GM12891 (cell line): ENCODE measurements at regions not wholly inside any gene's neighbourhood (a gene's known extent, or its start where the extent isn't known, plus 50 kb on each side); places are given as distances from the start of the nearest gene placed in this dataset.

Experiments
- DNase-seq: peaks from one replicate; pipeline ENCODE4 v3.0.0; 2011; ENCODE audit warnings: low spot score; ENCODE audit not compliant: insufficient read length
- FAIRE-seq: peaks from 2 replicates; lab custom pipeline; 2011; peaks lifted over from hg19 to GRCh38; lab: Jason Lieb, UNC
- PAX5 ChIP-seq: IDR thresholded peaks from 2 replicates; pipeline ENCODE4 v1.6.1; 2011; ENCODE audit warnings: low read length, moderate library complexity, mild to moderate bottlenecking; ENCODE audit not compliant: insufficient read depth, severe bottlenecking
- POLR2A ChIP-seq: IDR thresholded peaks from 2 replicates; pipeline ENCODE4 v1.6.1; 2011; ENCODE audit warnings: low read depth, low read length, control low read depth
- POLR2AphosphoS5 ChIP-seq: IDR thresholded peaks from 2 replicates; pipeline ENCODE4 v1.6.1; 2011; ENCODE audit warnings: low read depth, low read length, control low read depth
- POU2F2 ChIP-seq: IDR thresholded peaks from 2 replicates; pipeline ENCODE4 v1.6.1; 2011; ENCODE audit warnings: low read depth, mild to moderate bottlenecking, control low read depth, low read length, moderate library complexity
- SPI1 ChIP-seq: IDR thresholded peaks from 2 replicates; pipeline ENCODE4 v1.6.1; 2011; ENCODE audit warnings: low read depth, low read length, control low read depth
- TAF1 ChIP-seq: IDR thresholded peaks from 2 replicates; pipeline ENCODE4 v1.6.1; 2011; ENCODE audit warnings: low read depth, low read length, control low read depth

DNA sequence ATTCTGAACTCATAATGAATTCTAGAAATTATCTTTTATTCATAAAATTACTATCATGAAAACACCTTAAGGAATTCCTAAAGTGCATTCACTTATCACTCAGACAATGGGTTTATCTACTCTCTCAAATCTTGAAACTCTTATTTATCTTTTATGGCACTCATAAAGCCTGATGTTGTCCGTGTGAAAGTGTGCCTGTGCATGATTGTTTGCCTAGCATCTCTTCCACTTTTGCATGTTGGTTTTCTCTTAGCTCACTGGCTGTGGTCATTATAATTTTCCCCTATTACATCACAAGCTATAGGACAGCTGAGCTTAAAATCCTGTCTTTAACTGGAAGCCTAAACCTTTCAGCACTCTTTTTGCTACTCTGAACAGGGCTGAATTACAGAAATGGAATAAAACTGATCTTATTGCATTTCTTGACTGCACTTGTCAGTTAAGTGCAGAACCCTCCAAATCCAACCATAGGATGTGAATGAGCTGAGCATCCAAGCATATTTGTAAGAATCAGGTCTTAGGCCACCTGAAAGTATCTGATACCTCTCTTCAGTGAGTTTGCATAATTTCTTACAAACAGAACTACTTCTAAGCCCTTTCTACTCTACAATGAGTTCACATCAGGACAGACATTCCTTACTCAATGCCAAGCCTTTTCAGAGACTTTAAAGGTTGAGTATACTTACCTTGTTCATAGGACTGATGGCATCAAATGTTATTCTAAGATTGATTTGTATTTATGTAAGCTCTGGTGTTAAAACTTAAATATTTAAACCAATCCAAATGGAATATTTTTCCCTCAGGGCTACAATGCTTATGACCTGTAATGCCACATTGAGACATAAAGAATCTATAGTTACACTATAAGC lies 221.2 kb upstream of the KITLG start:
- FAIRE-seq, result no peak
- no peak for DNase-seq
- TF ChIP-seq POU2F2, result no peak
- TF ChIP-seq SPI1, result no peak
- no peak for TF ChIP-seq POLR2AphosphoS5
- no peak for TF ChIP-seq PAX5
- no peak for TF ChIP-seq POLR2A
- no peak for TF ChIP-seq TAF1

DNA sequence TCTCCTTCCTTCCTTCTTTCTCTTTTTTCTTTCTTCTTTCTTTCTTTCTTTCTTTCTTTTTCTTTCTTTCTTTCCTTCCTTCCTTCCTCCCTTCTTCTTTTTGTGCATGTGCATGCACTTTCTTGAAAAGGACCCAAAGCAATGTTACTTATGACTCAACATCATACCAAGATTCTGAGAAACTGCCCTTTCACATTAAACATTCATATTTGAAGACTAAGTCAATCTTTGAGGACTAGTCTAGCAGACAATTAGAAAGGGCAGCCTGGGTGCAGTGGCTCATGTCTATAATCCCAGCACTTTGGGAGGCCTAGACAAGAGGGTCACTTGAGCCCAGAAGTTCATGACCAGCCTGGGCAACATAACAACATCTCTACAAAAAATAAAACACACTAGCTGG lies 212.8 kb upstream of the KITLG start:
- FAIRE-seq, result no peak
- DNase-seq, result no peak
- no peak for TF ChIP-seq POU2F2
- TF ChIP-seq POLR2A, result no peak
- TF ChIP-seq SPI1, result no peak

DNA sequence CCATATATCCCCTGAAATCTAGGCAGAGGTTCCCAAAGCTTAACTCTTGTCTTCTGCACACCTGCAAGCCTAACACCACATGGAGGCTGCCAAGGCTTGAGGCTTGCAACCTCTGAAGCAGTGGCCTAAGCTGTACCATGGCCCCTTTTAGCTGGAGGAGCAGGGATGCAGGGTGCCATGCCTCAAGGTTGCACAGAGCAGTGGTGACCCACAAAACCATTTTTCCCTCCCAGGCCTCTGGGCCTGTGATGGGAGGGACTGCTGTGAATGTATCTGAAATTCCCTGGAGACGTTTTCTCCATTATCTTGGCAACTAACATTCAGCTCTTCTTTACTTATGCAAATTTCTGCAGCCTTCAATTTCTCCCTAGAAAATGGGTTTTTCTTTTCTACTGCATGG lies 210.0 kb upstream of the KITLG start:
- DNase-seq (no peak), FAIRE-seq (no peak)
- TF ChIP-seq TAF1, result no peak
- no peak for TF ChIP-seq POLR2A
- TF ChIP-seq SPI1, result no peak

DNA sequence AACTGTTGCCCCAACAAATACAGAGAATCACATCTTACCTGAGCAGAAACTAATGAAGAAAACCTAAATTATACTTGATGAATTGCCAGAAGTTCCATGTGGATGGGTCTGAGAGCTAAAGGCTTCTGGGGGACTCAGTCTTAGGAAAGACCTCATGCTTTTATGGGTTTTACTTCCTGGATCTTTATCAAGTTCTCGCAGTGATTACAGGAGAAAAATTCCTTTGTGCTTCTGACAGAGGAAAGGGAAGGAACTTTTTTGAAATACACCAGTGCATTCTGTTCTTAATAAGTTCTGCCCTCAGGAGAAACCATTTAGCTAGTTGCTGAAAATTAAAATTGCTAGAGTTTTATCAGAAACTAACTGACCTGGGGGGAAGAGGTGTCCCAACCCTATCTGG lies 203.9 kb upstream of the KITLG start:
- no peak for TF ChIP-seq TAF1
- TF ChIP-seq POLR2AphosphoS5, result no peak
- no peak for TF ChIP-seq SPI1
- no peak for TF ChIP-seq POLR2A
- no peak for TF ChIP-seq PAX5
- TF ChIP-seq POU2F2, result no peak
- FAIRE-seq, result no peak
- no peak for DNase-seq

DNA sequence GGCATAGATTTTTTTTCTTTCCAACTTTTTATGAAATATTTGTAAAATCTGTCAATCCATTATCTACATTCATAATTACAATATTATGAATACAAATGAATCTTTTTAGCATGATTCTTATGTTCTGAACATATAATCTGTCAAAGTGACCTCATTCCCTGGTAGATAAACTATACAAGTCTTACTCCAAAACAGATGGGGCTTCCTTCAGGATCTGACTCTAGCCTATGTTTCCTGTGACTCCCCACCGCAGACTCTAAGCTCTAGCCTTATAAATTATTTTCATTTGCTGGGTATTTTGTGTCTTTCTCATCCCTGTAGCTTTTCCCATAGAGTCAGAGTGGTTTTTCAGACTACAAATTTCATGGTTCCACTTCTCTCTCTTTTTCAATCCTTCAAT lies 202.1 kb upstream of the KITLG start:
- TF ChIP-seq SPI1 (no peak), TAF1 (no peak), POLR2A (no peak), POU2F2 (no peak)
- FAIRE-seq (no peak), DNase-seq (no peak)

DNA sequence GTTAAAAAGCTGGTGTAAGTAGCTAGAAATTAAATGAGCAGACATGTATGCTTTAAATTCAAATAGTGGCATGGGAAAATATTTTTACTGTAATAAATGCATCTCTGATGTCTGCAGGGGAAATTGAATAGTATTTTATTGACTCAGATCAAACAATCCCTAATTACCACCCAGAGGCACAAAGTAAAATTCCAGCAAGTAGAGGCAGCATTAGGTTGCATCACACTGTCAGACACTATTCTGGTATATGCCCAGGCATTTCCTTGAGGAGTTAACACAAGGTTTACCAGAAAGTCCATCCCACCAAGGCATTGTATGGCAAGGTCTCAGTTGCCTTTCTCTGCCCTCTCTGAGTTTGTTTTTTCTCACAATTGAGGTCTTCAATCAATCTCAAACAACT lies 201.6 kb upstream of the KITLG start:
- no peak for FAIRE-seq
- no peak for DNase-seq
- TF ChIP-seq POLR2AphosphoS5 (no peak), POU2F2 (no peak)

DNA sequence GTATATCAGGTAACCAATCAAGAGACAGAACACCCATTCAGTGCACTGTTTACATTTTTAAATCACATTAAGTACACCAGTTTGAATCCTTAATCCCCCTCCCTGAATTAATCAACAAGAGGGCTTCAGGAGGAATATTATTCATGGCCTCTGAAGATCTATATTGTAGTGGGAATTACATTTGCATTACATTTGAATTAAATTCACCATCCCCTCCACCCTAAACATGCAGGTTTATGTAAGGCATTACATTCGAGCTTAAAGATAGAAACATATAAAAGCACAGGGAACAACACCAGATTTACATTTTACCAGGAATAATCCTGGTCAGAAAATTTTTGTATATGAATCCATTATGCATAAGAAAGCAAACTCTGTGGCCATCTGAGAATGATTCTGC lies 197.8 kb upstream of the KITLG start:
- no peak for DNase-seq
- no peak for TF ChIP-seq PAX5
- no peak for TF ChIP-seq SPI1
- TF ChIP-seq POU2F2, result no peak
- TF ChIP-seq TAF1, result no peak
- no peak for TF ChIP-seq POLR2AphosphoS5
- TF ChIP-seq POLR2A, result no peak
- no peak for FAIRE-seq

DNA sequence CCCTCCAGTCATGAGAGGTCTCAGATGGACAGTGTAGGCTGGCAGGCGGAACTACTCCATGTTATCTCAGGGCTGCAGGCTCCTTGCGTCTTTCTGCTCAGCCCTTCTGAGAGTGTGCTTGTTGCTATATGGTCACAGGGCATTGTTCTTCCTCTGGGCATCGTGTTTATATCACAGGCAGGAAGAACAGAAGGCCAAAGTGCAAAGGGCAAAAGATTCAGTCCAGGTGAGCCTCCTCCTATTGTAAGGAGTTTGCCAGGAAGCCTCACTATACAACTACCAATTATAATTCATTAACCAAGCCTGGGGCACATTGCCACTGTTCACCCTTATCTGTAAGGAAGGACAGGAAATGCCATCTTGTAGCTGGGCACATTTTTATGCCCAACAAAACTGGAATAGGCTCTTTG lies 195.5 kb upstream of the KITLG start:
- FAIRE-seq (no peak), DNase-seq (no peak)
- TF ChIP-seq POLR2AphosphoS5 (no peak), POU2F2 (no peak), PAX5 (no peak), POLR2A (no peak), TAF1 (no peak), SPI1 (no peak)

DNA sequence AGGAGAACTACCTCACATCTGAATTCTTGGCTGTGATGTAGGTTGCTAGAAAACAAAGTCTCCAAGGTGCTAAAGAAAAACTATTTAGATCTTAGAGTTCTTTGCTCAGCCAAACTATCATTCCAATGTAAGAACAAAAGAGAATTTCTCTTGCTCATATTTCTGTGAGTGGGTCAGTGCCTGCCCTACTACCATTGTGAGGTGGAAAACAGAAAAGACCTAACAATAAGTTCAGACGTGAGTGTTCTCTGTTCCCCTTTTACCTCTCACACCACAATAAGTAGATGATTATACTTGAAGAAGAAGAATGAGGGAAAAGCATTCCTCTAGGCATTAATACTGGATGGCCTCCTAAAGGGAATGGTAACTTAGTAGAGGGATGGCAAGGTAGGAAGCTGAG lies 187.4 kb upstream of the KITLG start:
- no peak for TF ChIP-seq SPI1
- no peak for TF ChIP-seq POLR2AphosphoS5
- TF ChIP-seq POLR2A, result no peak
- no peak for TF ChIP-seq PAX5
- no peak for TF ChIP-seq POU2F2
- no peak for TF ChIP-seq TAF1
- FAIRE-seq, result no peak
- DNase-seq, result no peak

DNA sequence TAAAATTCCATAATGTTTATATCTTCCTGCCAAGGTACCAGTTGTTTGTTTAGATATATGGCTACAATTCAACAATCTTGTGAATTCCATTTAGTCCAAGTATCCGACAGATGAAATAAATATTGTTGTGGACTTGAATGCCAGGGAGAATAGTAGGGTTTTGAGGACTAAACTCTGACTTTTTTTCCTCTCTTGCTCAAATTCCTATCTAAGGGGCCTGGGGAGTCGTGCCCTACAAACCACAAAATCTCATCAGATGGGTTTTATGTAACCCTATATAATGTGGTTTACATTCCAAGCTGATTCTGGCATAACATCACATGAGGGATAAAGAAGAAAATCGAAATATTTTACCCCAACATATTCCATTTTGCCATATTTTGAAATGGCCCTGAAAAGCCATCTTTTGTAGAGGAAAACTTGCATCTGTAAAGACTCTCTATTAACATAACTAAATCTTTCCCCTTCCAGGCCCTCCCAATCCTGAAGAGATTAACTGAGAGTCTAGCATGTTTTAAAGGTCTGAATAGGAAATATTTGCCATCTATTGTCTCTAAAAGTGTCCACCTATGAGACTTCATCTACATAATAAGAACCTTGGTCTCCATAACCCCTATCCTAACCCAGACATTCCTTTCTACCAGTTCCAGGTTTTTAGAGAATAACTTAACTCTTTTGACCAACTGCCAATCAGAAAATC lies 184.7 kb upstream of the KITLG start:
- DNase-seq (no peak), FAIRE-seq (no peak)
- no peak for TF ChIP-seq POLR2AphosphoS5
- no peak for TF ChIP-seq SPI1
- no peak for TF ChIP-seq POU2F2
- no peak for TF ChIP-seq PAX5
- no peak for TF ChIP-seq POLR2A
- no peak for TF ChIP-seq TAF1
